ENCODE measurements at regions not wholly inside any gene's neighbourhood (a gene's known extent, or its start where the extent isn't known, plus 50 kb on each side); places are given as distances from the start of the nearest gene placed in this dataset.

GRCh38 chr4:89468602-89469001 is 161.0 kb upstream of the GPRIN3 start:
- TF ChIP-seq ZNF384 (IDR thresholded peaks at IDR 0.05) = no peak
- TF ChIP-seq CTBP1 (IDR thresholded peaks at IDR 0.05; ENCODE audit: borderline replicate concordance) = no peak
- TF ChIP-seq FOXM1 (IDR thresholded peaks at IDR 0.05; ENCODE audit: borderline replicate concordance) = no peak
- TF ChIP-seq FOXA1 (IDR thresholded peaks at IDR 0.05) = no peak
- no peak for TF ChIP-seq ARNT (IDR thresholded peaks at IDR 0.05)
- TF ChIP-seq HDGF (IDR thresholded peaks at IDR 0.05; ENCODE audit: borderline replicate concordance) = no peak
- TF ChIP-seq SUZ12 (IDR thresholded peaks at IDR 0.05) = no peak
- TF ChIP-seq PKNOX1 (IDR thresholded peaks at IDR 0.05) = no peak
- TF ChIP-seq L3MBTL2 (conservative IDR thresholded peaks at IDR 0.05) = no peak
- TF ChIP-seq SP1 (IDR thresholded peaks at IDR 0.05) = no peak
- no peak for TF ChIP-seq TARDBP (IDR thresholded peaks at IDR 0.05)
- TF ChIP-seq ELF4 (IDR thresholded peaks at IDR 0.05) = no peak
- no peak for TF ChIP-seq FOXK2 (IDR thresholded peaks at IDR 0.05)
- no peak for TF ChIP-seq NFRKB (IDR thresholded peaks at IDR 0.05)
- POLR2A ChIA-PET = no interaction called here

GRCh38 chr4:89463341-89463740 is 155.7 kb upstream of the GPRIN3 start:
- TF ChIP-seq SP1 (IDR thresholded peaks at IDR 0.05) = no peak
- TF ChIP-seq ARNT (IDR thresholded peaks at IDR 0.05) = no peak
- TF ChIP-seq SUZ12 (IDR thresholded peaks at IDR 0.05) = no peak
- no peak for TF ChIP-seq NFRKB (IDR thresholded peaks at IDR 0.05)
- no peak for TF ChIP-seq TARDBP (IDR thresholded peaks at IDR 0.05)
- TF ChIP-seq LEF1 (IDR thresholded peaks at IDR 0.05; ENCODE audit: borderline replicate concordance) = no peak
- TF ChIP-seq FOXM1 (IDR thresholded peaks at IDR 0.05; ENCODE audit: borderline replicate concordance) = no peak
- no peak for TF ChIP-seq ZNF384 (IDR thresholded peaks at IDR 0.05)
- no peak for TF ChIP-seq BHLHE40 (IDR thresholded peaks at IDR 0.05; ENCODE audit: borderline replicate concordance)
- TF ChIP-seq PKNOX1 (IDR thresholded peaks at IDR 0.05) = no peak
- TF ChIP-seq FOXK2 (IDR thresholded peaks at IDR 0.05) = no peak
- no peak for TF ChIP-seq FOXA1 (IDR thresholded peaks at IDR 0.05)
- TF ChIP-seq CTBP1 (IDR thresholded peaks at IDR 0.05; ENCODE audit: borderline replicate concordance) = no peak
- no peak for TF ChIP-seq ELF4 (IDR thresholded peaks at IDR 0.05)
- POLR2A ChIA-PET = no interaction called here
- no peak for DNase-seq (ENCODE audit: extremely low spot score)
- CTCF ChIA-PET = no interaction called here

More at GRCh38 chr4:89468602-89469001, 161.0 kb upstream of the GPRIN3 start:
- no peak for DNase-seq (ENCODE audit: extremely low spot score)
- CTCF ChIA-PET = no interaction called here

GRCh38 chr4:89447543-89447942 is 139.9 kb upstream of the GPRIN3 start:
- ChIA-PET CTCF (no interaction called here), POLR2A (no interaction called here)
- no peak for TF ChIP-seq LEF1 (IDR thresholded peaks at IDR 0.05; ENCODE audit: borderline replicate concordance)
- TF ChIP-seq CTBP1 (IDR thresholded peaks at IDR 0.05; ENCODE audit: borderline replicate concordance) = no peak
- no peak for TF ChIP-seq HDGF (IDR thresholded peaks at IDR 0.05; ENCODE audit: borderline replicate concordance)
- TF ChIP-seq PKNOX1 (IDR thresholded peaks at IDR 0.05) = no peak
- no peak for DNase-seq (ENCODE audit: extremely low spot score)

- POLR2A ChIA-PET = no interaction called here
- no peak for DNase-seq (ENCODE audit: extremely low spot score)
- CTCF ChIA-PET = no interaction called here
- TF ChIP-seq SUZ12 (IDR thresholded peaks at IDR 0.05) (no peak), ELF4 (IDR thresholded peaks at IDR 0.05) (no peak), NFRKB (IDR thresholded peaks at IDR 0.05) (no peak), SP1 (IDR thresholded peaks at IDR 0.05) (no peak), CTBP1 (IDR thresholded peaks at IDR 0.05; ENCODE audit: borderline replicate concordance) (no peak), TARDBP (IDR thresholded peaks at IDR 0.05) (no peak), LEF1 (IDR thresholded peaks at IDR 0.05; ENCODE audit: borderline replicate concordance) (no peak), FOXA1 (IDR thresholded peaks at IDR 0.05) (no peak), FOXM1 (IDR thresholded peaks at IDR 0.05; ENCODE audit: borderline replicate concordance) (no peak), L3MBTL2 (conservative IDR thresholded peaks at IDR 0.05) (no peak), ARNT (IDR thresholded peaks at IDR 0.05) (no peak), HDGF (IDR thresholded peaks at IDR 0.05; ENCODE audit: borderline replicate concordance) (no peak), FOXK2 (IDR thresholded peaks at IDR 0.05) (no peak), ZNF384 (IDR thresholded peaks at IDR 0.05) (no peak), BHLHE40 (IDR thresholded peaks at IDR 0.05; ENCODE audit: borderline replicate concordance) (no peak), PKNOX1 (IDR thresholded peaks at IDR 0.05) (no peak)
These were observed 138.6 kb upstream of the GPRIN3 start for GRCh38 chr4:89446193-89446592.

GRCh38 chr4:89439533-89439932 is 131.9 kb upstream of the GPRIN3 start:
- no peak for TF ChIP-seq SP1 (IDR thresholded peaks at IDR 0.05)
- TF ChIP-seq LEF1 (IDR thresholded peaks at IDR 0.05; ENCODE audit: borderline replicate concordance) = no peak
- TF ChIP-seq NFRKB (IDR thresholded peaks at IDR 0.05) = no peak
- CTCF ChIA-PET = no interaction called here
- POLR2A ChIA-PET = no interaction called here
- no peak for DNase-seq (ENCODE audit: extremely low spot score)

- POLR2A ChIA-PET = interaction anchor here (0.7 kb wide), 1 partner anchor 182 kb away, joined by 3 read pairs; no protein-coding TSS in a partner anchor
- no peak for TF ChIP-seq LEF1 (IDR thresholded peaks at IDR 0.05; ENCODE audit: borderline replicate concordance)
- TF ChIP-seq ZNF384 (IDR thresholded peaks at IDR 0.05) = no peak
- TF ChIP-seq FOXM1 (IDR thresholded peaks at IDR 0.05; ENCODE audit: borderline replicate concordance) = no peak
- no peak for TF ChIP-seq ARNT (IDR thresholded peaks at IDR 0.05)
- no peak for TF ChIP-seq CTBP1 (IDR thresholded peaks at IDR 0.05; ENCODE audit: borderline replicate concordance)
- no peak for TF ChIP-seq SUZ12 (IDR thresholded peaks at IDR 0.05)
- peak; percentile 59 for DNase-seq (ENCODE audit: extremely low spot score)
- CTCF ChIA-PET = no interaction called here
These were observed 130.7 kb upstream of the GPRIN3 start for GRCh38 chr4:89438102-89438831.
